A549 (cell line): ENCODE measurements at regions not wholly inside any gene's neighbourhood (a gene's known extent, or its start where the extent isn't known, plus 50 kb on each side); places are given as distances from the start of the nearest gene placed in this dataset.

Experiments used
- ATAC-seq, 2 experiments: fragments of 200-7000 bp in 1 of 2; fragments of >200 bp in 1 of 2; cut with Nextera tagmentation in 1 of 2; cut with Tn5 transposase in 1 of 2; 3 replicates each; pipeline versions ENCODE4 v1.8.0 to v1.9.1; 2018 to 2020; ENCODE audit warnings: mild to moderate bottlenecking in 1 of 2, moderate library complexity in 1 of 2
- CTCF ChIA-PET: fragments of 300-600 bp; sonication (Branson Sonifier 250); formaldehyde crosslinking; extraction: SDS; loops from one replicate; lab custom pipeline; 2021; ENCODE audit warnings: antibody characterized with exemption, inconsistent platforms; lab: Yijun Ruan, JAX
- POLR2A ChIA-PET: fragments of 350-600 bp; formaldehyde crosslinking; extraction: SDS; loops from one replicate; lab custom pipeline; 2021; ENCODE audit warnings: antibody characterized with exemption, inconsistent platforms; lab: Yijun Ruan, JAX
- DNase-seq, 2 experiments: peaks; one replicate each; pipeline versions ENCODE4 v3.0.0 to v3.0.0-alpha.2; 2011 to 2016; ENCODE audit warnings: low read depth in 1 of 2, low spot score in 1 of 2
- FAIRE-seq: peaks from 2 replicates; lab custom pipeline; 2011; peaks lifted over from hg19 to GRCh38; lab: Jason Lieb, UNC
- H3K27ac ChIP-seq, 2 experiments: fragments of >200 bp; sonication (Bioruptor Twin); formaldehyde crosslinking; 3 replicates each; pipeline ENCODE4 v1.5.1; 2016 to 2017
- H3K4me1 ChIP-seq: fragments of >200 bp; sonication (Bioruptor Twin); formaldehyde crosslinking; 3 replicates; pipeline ENCODE4 v1.6.1; 2016
- H3K4me2 ChIP-seq: fragments of >200 bp; sonication (Bioruptor Twin); formaldehyde crosslinking; 3 replicates; pipeline ENCODE4 v1.6.1; 2016
- H3K4me3 ChIP-seq: fragments of >200 bp; sonication (Bioruptor Twin); formaldehyde crosslinking; 3 replicates; pipeline ENCODE4 v1.5.1; 2016
- H3K9me3 ChIP-seq: fragments of >200 bp; sonication (Bioruptor Twin); formaldehyde crosslinking; 3 replicates; pipeline ENCODE4 v1.6.1; 2016
- ATOH8 ChIP-seq: fragments of 250-450 bp; sonication (Bioruptor Pico); IDR thresholded peaks from 2 replicates; pipeline ENCODE4 v1.5.0; 2020; ENCODE audit warnings: low read depth, mild to moderate bottlenecking, moderate library complexity
- BHLHE40 ChIP-seq: IDR thresholded peaks from 2 replicates; pipeline ENCODE4 v1.6.1; 2012; ENCODE audit warnings: low read depth, low read length, inconsistent platforms
- CBX2 ChIP-seq: fragments of 200-600 bp; sonication (generic); IDR thresholded peaks from 2 replicates; pipeline ENCODE4 v1.6.1; 2016; ENCODE audit warnings: low read depth, mild to moderate bottlenecking, borderline replicate concordance
- CBX8 ChIP-seq: fragments of 200-600 bp; sonication (generic); IDR thresholded peaks from 2 replicates; pipeline ENCODE4 v1.6.1; 2016
- CHD2 ChIP-seq: fragments of 150-350 bp; IDR thresholded peaks from 2 replicates; pipeline ENCODE4 v1.6.1; 2014; ENCODE audit warnings: low read length; ENCODE audit not compliant: partially characterized antibody
- E2F6 ChIP-seq: IDR thresholded peaks from 2 replicates; pipeline ENCODE4 v1.6.1; 2012; ENCODE audit warnings: low read depth, borderline replicate concordance
- ELK1 ChIP-seq: fragments of 150-350 bp; IDR thresholded peaks from 2 replicates; pipeline ENCODE4 v1.6.1; 2014; ENCODE audit warnings: low read depth, mild to moderate bottlenecking, low read length
- HEYL ChIP-seq: fragments of 250-450 bp; sonication (Bioruptor Pico); IDR thresholded peaks from 2 replicates; pipeline ENCODE4 v1.8.0; 2021; ENCODE audit warnings: mild to moderate bottlenecking, moderate library complexity
- HMGXB4 ChIP-seq: fragments of 250-450 bp; sonication (Bioruptor Pico); IDR thresholded peaks from 2 replicates; pipeline ENCODE4 v1.5.0; 2021; ENCODE audit warnings: mild to moderate bottlenecking, moderate library complexity, borderline replicate concordance
- HOXA7 ChIP-seq: fragments of 250-450 bp; sonication (Bioruptor Pico); IDR thresholded peaks from 2 replicates; pipeline ENCODE4 v1.5.0; 2020; ENCODE audit warnings: mild to moderate bottlenecking, moderate library complexity
- HOXB5 ChIP-seq: fragments of 250-450 bp; sonication (Bioruptor Pico); IDR thresholded peaks from 2 replicates; pipeline ENCODE4 v1.5.0; 2020; ENCODE audit warnings: mild to moderate bottlenecking, moderate library complexity
- KDM1A ChIP-seq: fragments of 200-600 bp; sonication (generic); IDR thresholded peaks from 2 replicates; pipeline ENCODE4 v1.6.1; 2016; ENCODE audit warnings: low read depth, mild to moderate bottlenecking
- MAFK ChIP-seq: fragments of 450-650 bp; IDR thresholded peaks from 2 replicates; pipeline ENCODE4 v1.6.1; 2014; ENCODE audit not compliant: partially characterized antibody
- MAX ChIP-seq: IDR thresholded peaks from 2 replicates; pipeline ENCODE4 v1.6.1; 2012
- POLR2A ChIP-seq: IDR thresholded peaks from 2 replicates; pipeline ENCODE4 v1.6.1; 2012; ENCODE audit warnings: mild to moderate bottlenecking, low read length
- RAD21 ChIP-seq, 2 experiments: fragments of >200 bp in 1 of 2; sonication (Bioruptor Twin) in 1 of 2; formaldehyde crosslinking in 1 of 2; IDR thresholded peaks in 1 of 2; conservative IDR thresholded peaks in 1 of 2; 2 replicates in 1 of 2; 3 replicates in 1 of 2; pipeline ENCODE4 v1.6.1; 2012 to 2018; ENCODE audit warnings: inconsistent platforms in 1 of 2
- REST ChIP-seq: fragments of 200-600 bp; sonication (generic); IDR thresholded peaks from 2 replicates; pipeline ENCODE4 v1.6.1; 2016; ENCODE audit warnings: antibody characterized with exemption, mild to moderate bottlenecking, moderate library complexity
- SMC3 ChIP-seq: fragments of >200 bp; sonication (Bioruptor Twin); formaldehyde crosslinking; IDR thresholded peaks from 3 replicates; pipeline ENCODE4 v1.6.1; 2018; ENCODE audit warnings: inconsistent platforms
- SREBF2 ChIP-seq: fragments of 450-650 bp; IDR thresholded peaks from 2 replicates; pipeline ENCODE4 v1.6.1; 2014; ENCODE audit warnings: mild to moderate bottlenecking, moderate library complexity
- TP53 ChIP-seq: fragments of 250-450 bp; sonication (Bioruptor Pico); IDR thresholded peaks from 2 replicates; pipeline ENCODE4 v1.5.0; 2021; ENCODE audit warnings: mild to moderate bottlenecking, moderate library complexity
- ZC3H11A ChIP-seq: fragments of 450-650 bp; IDR thresholded peaks from 2 replicates; pipeline ENCODE4 v1.6.1; 2014; ENCODE audit warnings: antibody characterized with exemption, mild to moderate bottlenecking
- ZSCAN20 ChIP-seq: fragments of 250-450 bp; sonication (Bioruptor Pico); IDR thresholded peaks from 2 replicates; pipeline ENCODE4 v1.8.0; 2022; ENCODE audit warnings: mild to moderate bottlenecking, moderate library complexity
- WGBS: methylation state at CpG from one replicate; pipeline ENCODE4 v1.1.6; 2017; ENCODE audit errors: missing lambda C conversion rate; 5-methylcytosine and 5-hydroxymethylcytosine counted together

- ATAC-seq (no peak), FAIRE-seq (no peak), DNase-seq (no peak)
- Histone ChIP-seq H3K27ac (no peak overlapping the region), H3K4me3 (no peak overlapping the region), H3K4me1 (no peaks in the 10 kb centered on the region), H3K4me2 (no peak overlapping the region), H3K9me3 (no peaks in the 10 kb centered on the region)
- ChIA-PET CTCF (no interaction called here), POLR2A (no interaction called here)
- 48% methylated on average over 3 of the region's 3 CpGs for WGBS
- no peak for TF ChIP-seq SREBF2
- TF ChIP-seq HMGXB4, result no peak
- no peak for TF ChIP-seq TP53 (CRISPR knock-in tag)
- TF ChIP-seq HEYL (CRISPR knock-in tag), result no peak
Observed at GRCh38 chr4:41806807-41807206, 58.3 kb upstream of the PHOX2B start.

- FAIRE-seq (no peak), DNase-seq (no peak), ATAC-seq (no peak)
- CTCF ChIA-PET, result no interaction called here
- 53% methylated on average over 3 of the region's 3 CpGs for WGBS
- no peak overlapping the region for H3K27ac ChIP-seq
- no peak overlapping the region for H3K4me3 ChIP-seq
- H3K4me1 ChIP-seq, result no peaks in the 10 kb centered on the region
- no peak for TF ChIP-seq CHD2
- TF ChIP-seq MAFK, result peak; percentile 54
- TF ChIP-seq, all 56 proteins: peak for 1
- no peak overlapping the region for H3K4me2 ChIP-seq
- no peaks in the 10 kb centered on the region for H3K9me3 ChIP-seq
- POLR2A ChIA-PET, result no interaction called here
Observed at GRCh38 chr4:41802590-41802989, 54.1 kb upstream of the PHOX2B start.

- DNase-seq, result no peak
Observed at GRCh38 chr4:41799126-41799525, 50.6 kb upstream of the PHOX2B start.

More at GRCh38 chr4:41799126-41799525, 50.6 kb upstream of the PHOX2B start:
- FAIRE-seq (no peak), ATAC-seq (no peak)
- Histone ChIP-seq H3K9me3 (no peaks in the 10 kb centered on the region), H3K27ac (no peak overlapping the region), H3K4me2 (no peak overlapping the region), H3K4me3 (no peak overlapping the region), H3K4me1 (no peaks in the 10 kb centered on the region)
- WGBS, result 52% methylated on average over 1 of the region's 1 CpG
- POLR2A ChIA-PET, result no interaction called here
- TF ChIP-seq HOXA7 (CRISPR knock-in tag), result no peak
- TF ChIP-seq ELK1, result no peak
- no peak for TF ChIP-seq E2F6
- TF ChIP-seq KDM1A, result no peak
- TF ChIP-seq RAD21 (conservative IDR thresholded peaks at IDR 0.05 in 1 of 2, IDR thresholded peaks at IDR 0.05 in 1 of 2), result no peak
- no peak for TF ChIP-seq ATOH8
- TF ChIP-seq POLR2A, result no peak
- no peak for TF ChIP-seq REST
- TF ChIP-seq BHLHE40, result no peak
- TF ChIP-seq ZC3H11A, result no peak
- no peak for TF ChIP-seq CBX2
- no peak for TF ChIP-seq HOXB5 (CRISPR knock-in tag)
- no peak for TF ChIP-seq CHD2
- no peak for TF ChIP-seq HEYL (CRISPR knock-in tag)
- TF ChIP-seq MAX, result no peak
- no peak for TF ChIP-seq SMC3
- no peak for TF ChIP-seq TP53 (CRISPR knock-in tag)
- TF ChIP-seq CBX8, result no peak
- no peak for TF ChIP-seq ZSCAN20 (CRISPR knock-in tag)
- CTCF ChIA-PET, result no interaction called here
